GM18873 (cell line): ENCODE measurements at regions not wholly inside any gene's neighbourhood (a gene's known extent, or its start where the extent isn't known, plus 50 kb on each side); places are given as distances from the start of the nearest gene placed in this dataset.

Experiments
- ATAC-seq: cut with Tn5 transposase; IDR thresholded peaks from one replicate; pipeline ENCODE4 v1.9.1; 2021; ENCODE audit warnings: mild to moderate bottlenecking, moderate library complexity, moderate number of reproducible peaks; ENCODE audit not compliant: unreplicated experiment, low FRiP score

- ATAC-seq, result no peak
Observed at GRCh38 chr18:65567372-65567771, 183.4 kb upstream of the CDH7 start.

GRCh38 chr18:65548316-65548715 is 202.5 kb upstream of the CDH7 start:
- ATAC-seq, result no peak

GRCh38 chr18:65547046-65547445 is 203.8 kb upstream of the CDH7 start:
- ATAC-seq, result no peak

GRCh38 chr18:65544701-65545100 is 206.1 kb upstream of the CDH7 start:
- no peak for ATAC-seq

GRCh38 chr18:65527879-65528633 is 222.8 kb upstream of the CDH7 start:
- ATAC-seq, result no peak

GRCh38 chr18:65526099-65526498 is 224.7 kb upstream of the CDH7 start:
- no peak for ATAC-seq

GRCh38 chr18:65523461-65523860 is 227.4 kb upstream of the CDH7 start:
- ATAC-seq, result no peak

GRCh38 chr18:65522907-65523306 is 227.9 kb upstream of the CDH7 start:
- no peak for ATAC-seq

GRCh38 chr18:65516209-65516608 is 234.6 kb upstream of the CDH7 start:
- ATAC-seq, result no peak

- no peak for ATAC-seq
Observed at GRCh38 chr18:65498605-65499004, 252.2 kb upstream of the CDH7 start.

GRCh38 chr18:65487569-65487968 is 263.2 kb upstream of the CDH7 start:
- no peak for ATAC-seq

- no peak for ATAC-seq
Observed at GRCh38 chr18:65477455-65477854, 273.4 kb upstream of the CDH7 start.

GRCh38 chr18:65468881-65469280 is 281.9 kb upstream of the CDH7 start:
- no peak for ATAC-seq

GRCh38 chr18:65464361-65464760 is 286.5 kb upstream of the CDH7 start:
- ATAC-seq, result no peak

- ATAC-seq, result no peak
Observed at GRCh38 chr18:65459741-65460140, 291.1 kb upstream of the CDH7 start.

GRCh38 chr18:65458871-65459270 is 291.9 kb upstream of the CDH7 start:
- no peak for ATAC-seq

GRCh38 chr18:65439188-65439587 is 311.6 kb upstream of the CDH7 start:
- no peak for ATAC-seq

GRCh38 chr18:65436430-65436829 is 314.4 kb upstream of the CDH7 start:
- ATAC-seq, result no peak

GRCh38 chr18:65435534-65435933 is 315.3 kb upstream of the CDH7 start:
- no peak for ATAC-seq

- ATAC-seq, result no peak
Observed at GRCh38 chr18:65429601-65430000, 321.2 kb upstream of the CDH7 start.

GRCh38 chr18:65425366-65425765 is 325.4 kb upstream of the CDH7 start:
- ATAC-seq, result no peak

GRCh38 chr18:65423776-65424175 is 327.0 kb upstream of the CDH7 start:
- ATAC-seq, result no peak
